ENCODE measurements at regions not wholly inside any gene's neighbourhood (a gene's known extent, or its start where the extent isn't known, plus 50 kb on each side); places are given as distances from the start of the nearest gene placed in this dataset.
"Not testable (repeated sequence)": the region's sequence is repeated elsewhere in the genome, so short reads cannot be mapped to it uniquely, and the experiment has no call there.

GRCh38 chr16:76879420-76879819, 311.6 kb upstream of the MON1B start:
- H4K20me1 ChIP-seq (ENCODE audit: low read length) = no peaks in the 10 kb centered on the region
- no peaks in the 10 kb centered on the region for H3K4me1 ChIP-seq (ENCODE audit: insufficient read depth, low read length)
- intact Hi-C loops (cut with micrococcal nuclease) = no loop called here
- H2AFZ ChIP-seq (ENCODE audit: low read length) = no peak overlapping the region
- DNase-seq = no peak
- no peak overlapping the region for H3K4me3 ChIP-seq (ENCODE audit: low read length)
- peaks cover 24% of the 10 kb centered on the region for H3K27me3 ChIP-seq (ENCODE audit: low read length)
- no peak for ATAC-seq
- H3K36me3 ChIP-seq (ENCODE audit: low read depth, low read length) = no peaks in the 10 kb centered on the region
- no peak overlapping the region for H3K27ac ChIP-seq (ENCODE audit: low read length)
- H3K9me3 ChIP-seq (ENCODE audit: low read length) = no peaks in the 10 kb centered on the region
- H3K79me2 ChIP-seq (ENCODE audit: low read length) = no peaks in the 10 kb centered on the region
- POLR2A ChIA-PET (ENCODE audit: unreplicated experiment) = no interaction called here
- H3K9ac ChIP-seq (ENCODE audit: low read length) = no peak overlapping the region
- no peaks in the 10 kb centered on the region for H3F3A ChIP-seq (ENCODE audit: low read length, unreplicated experiment)
- TF ChIP-seq EZH2 (IDR thresholded peaks at IDR 0.05; ENCODE audit: low read length, unreplicated experiment) = no peak
- TF ChIP-seq EZH2phosphoT487 (IDR thresholded peaks at IDR 0.05; ENCODE audit: borderline replicate concordance, low read length) = no peak
- TF ChIP-seq CTCF (conservative IDR thresholded peaks at IDR 0.05; ENCODE audit: low read depth, low read length) = no peak
- no TSS peak for BruUV-seq (replicated peaks)
- no peak overlapping the region for H3K4me2 ChIP-seq (ENCODE audit: low read length)
- no peaks in the 10 kb centered on the region for H3K9me2 ChIP-seq (replicated peaks; ENCODE audit: low read length)
- CTCF ChIA-PET = no interaction called here

DNA sequence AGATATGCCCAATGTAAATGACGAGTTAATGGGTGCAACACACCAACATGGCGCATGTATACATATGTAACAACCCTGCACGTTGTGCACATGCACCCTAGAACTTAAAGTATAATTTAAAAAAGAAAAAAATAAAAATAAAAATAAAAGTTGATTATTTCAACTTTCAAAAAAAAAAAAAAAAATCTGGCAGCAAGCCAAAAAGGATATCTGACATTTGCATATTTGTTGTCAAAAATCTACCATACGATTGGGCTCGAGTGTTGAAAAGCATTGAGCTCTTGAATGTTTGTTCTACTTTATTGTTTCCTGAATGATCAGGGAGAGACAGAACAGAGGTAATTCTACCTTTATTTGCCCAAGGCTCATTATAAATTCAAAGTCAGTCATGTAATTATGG, 310.5 kb upstream of the MON1B start:
- H3K9me3 ChIP-seq (ENCODE audit: low read length); DNase-seq; H3K9ac ChIP-seq (ENCODE audit: low read length); BruUV-seq (replicated peaks); H3K36me3 ChIP-seq (ENCODE audit: low read depth, low read length); H3K27ac ChIP-seq (ENCODE audit: low read length); ATAC-seq; H2AFZ ChIP-seq (ENCODE audit: low read length); H3K9me2 ChIP-seq (replicated peaks; ENCODE audit: low read length); H3K4me3 ChIP-seq (ENCODE audit: low read length); H3K4me1 ChIP-seq (ENCODE audit: insufficient read depth, low read length); H3K79me2 ChIP-seq (ENCODE audit: low read length); POLR2A ChIA-PET (ENCODE audit: unreplicated experiment); H3K4me2 ChIP-seq (ENCODE audit: low read length); H4K20me1 ChIP-seq (ENCODE audit: low read length); H3F3A ChIP-seq (ENCODE audit: low read length, unreplicated experiment); CTCF ChIA-PET: not testable (repeated sequence)
- intact Hi-C loops (cut with micrococcal nuclease) = loop anchor here (5.0 to 10.0 kb wide), 2 partner anchors 228 to 1076 kb away; no protein-coding TSS in a partner anchor
- H3K27me3 ChIP-seq (ENCODE audit: low read length) = peaks cover 29% of the 10 kb centered on the region

DNA sequence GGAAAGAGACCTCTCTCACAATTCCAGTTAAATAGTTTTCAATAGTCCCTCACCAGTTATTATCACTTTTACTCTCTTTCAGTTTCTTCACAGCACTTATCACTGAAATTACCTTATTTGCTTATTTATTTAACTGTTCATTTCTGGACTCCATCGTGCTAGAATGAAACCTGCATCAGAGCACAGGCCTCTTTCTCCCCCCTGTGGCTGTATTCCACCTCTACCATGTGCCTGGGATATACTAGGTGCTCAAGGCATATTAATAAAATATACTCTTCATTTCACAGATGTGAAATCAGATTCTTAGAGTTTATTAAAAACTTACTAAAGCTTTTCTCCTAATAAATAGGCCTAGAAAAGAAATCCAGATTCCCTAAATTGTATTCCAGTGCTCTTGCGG, 308.9 kb upstream of the MON1B start:
- Histone ChIP-seq H2AFZ (ENCODE audit: low read length) (no peak overlapping the region), H3K9ac (ENCODE audit: low read length) (no peak overlapping the region), H3K9me2 (replicated peaks; ENCODE audit: low read length) (no peaks in the 10 kb centered on the region), H3K27me3 (ENCODE audit: low read length) (peaks cover 30% of the 10 kb centered on the region), H3K27ac (ENCODE audit: low read length) (no peak overlapping the region), H3K4me1 (ENCODE audit: insufficient read depth, low read length) (no peaks in the 10 kb centered on the region), H3F3A (ENCODE audit: low read length, unreplicated experiment) (no peaks in the 10 kb centered on the region), H3K9me3 (ENCODE audit: low read length) (no peaks in the 10 kb centered on the region), H3K79me2 (ENCODE audit: low read length) (no peaks in the 10 kb centered on the region), H3K36me3 (ENCODE audit: low read depth, low read length) (no peaks in the 10 kb centered on the region), H3K4me3 (ENCODE audit: low read length) (no peak overlapping the region), H4K20me1 (ENCODE audit: low read length) (no peaks in the 10 kb centered on the region), H3K4me2 (ENCODE audit: low read length) (no peak overlapping the region)
- TF ChIP-seq EZH2phosphoT487 (IDR thresholded peaks at IDR 0.05; ENCODE audit: borderline replicate concordance, low read length) (no peak), CTCF (conservative IDR thresholded peaks at IDR 0.05; ENCODE audit: low read depth, low read length) (peak; percentile 60), EZH2 (IDR thresholded peaks at IDR 0.05; ENCODE audit: low read length, unreplicated experiment) (no peak)
- intact Hi-C loops (cut with micrococcal nuclease) = loop anchor here (5.0 to 10.0 kb wide), 2 partner anchors 230 to 1077 kb away; no protein-coding TSS in a partner anchor
- ATAC-seq (peak; percentile 76), DNase-seq (peak; percentile 31)
- POLR2A ChIA-PET (ENCODE audit: unreplicated experiment) = no interaction called here
- no TSS peak for BruUV-seq (replicated peaks)
- CTCF ChIA-PET = no interaction called here
